Liver (tissue), 8 donors: ENCODE measurements at regions not wholly inside any gene's neighbourhood (a gene's known extent, or its start where the extent isn't known, plus 50 kb on each side); places are given as distances from the start of the nearest gene placed in this dataset.

ENCODE experiments used
- DNase-seq: peaks from one replicate; pipeline ENCODE4 v3.0.0-alpha.2; 2017; ENCODE audit warnings: low spot score
- H3K27ac ChIP-seq, 2 donors: one replicate each; pipeline ENCODE4 v1.7.0; 2013; ENCODE audit warnings: inconsistent platforms in 2 of 2, low read length in 2 of 2, control low read depth in 1 of 2, low read depth in 1 of 2, mild to moderate bottlenecking in 1 of 2
- H3K27me3 ChIP-seq, 4 donors: one replicate each; pipeline versions ENCODE4 v1.6.1 to v1.7.0; 2013; ENCODE audit warnings: low read length in 3 of 4, inconsistent platforms in 1 of 4, mild to moderate bottlenecking in 1 of 4, moderate library complexity in 1 of 4; ENCODE audit not compliant: control insufficient read depth in 4 of 4, insufficient read depth in 4 of 4
- H3K36me3 ChIP-seq, 4 donors: one replicate each; pipeline versions ENCODE4 v1.6.1 to v1.7.0; 2013; ENCODE audit warnings: low read length in 3 of 4, mild to moderate bottlenecking in 3 of 4, low read depth in 1 of 4, moderate library complexity in 1 of 4; ENCODE audit not compliant: control insufficient read depth in 4 of 4, insufficient read depth in 3 of 4
- H3K4me1 ChIP-seq, 4 donors: one replicate each; pipeline versions ENCODE4 v1.6.1 to v1.7.0; 2013; ENCODE audit warnings: low read length in 3 of 4, mild to moderate bottlenecking in 3 of 4, moderate library complexity in 1 of 4; ENCODE audit not compliant: control insufficient read depth in 4 of 4, insufficient read depth in 4 of 4
- H3K4me3 ChIP-seq, 3 donors: one replicate each; pipeline versions ENCODE4 v1.6.1 to v1.7.0; 2013; ENCODE audit warnings: low read length in 3 of 3, control low read depth in 1 of 3, low read depth in 1 of 3, mild to moderate bottlenecking in 1 of 3
- H3K9ac ChIP-seq, 2 donors: one replicate each; pipeline ENCODE4 v1.7.0; 2013; ENCODE audit warnings: low read length in 2 of 2, mild to moderate bottlenecking in 2 of 2, moderate library complexity in 2 of 2, control low read depth in 1 of 2, low read depth in 1 of 2
- H3K9me3 ChIP-seq, 4 donors: one replicate each; pipeline versions ENCODE4 v1.6.1 to v1.7.0; 2013; ENCODE audit warnings: low read length in 3 of 4; ENCODE audit not compliant: control insufficient read depth in 4 of 4
- EGR1 ChIP-seq, 2 donors: IDR thresholded peaks; 2 replicates each; pipeline ENCODE4 v1.6.1; 2016 to 2018; ENCODE audit warnings: antibody characterized with exemption in 2 of 2, low read depth in 2 of 2
- FOXA1 ChIP-seq: IDR thresholded peaks from 2 replicates; pipeline ENCODE4 v1.6.1; 2016; ENCODE audit warnings: antibody characterized with exemption
- FOXA2 ChIP-seq: IDR thresholded peaks from 2 replicates; pipeline ENCODE4 v1.6.1; 2016; ENCODE audit warnings: antibody characterized with exemption
- GABPA ChIP-seq, 2 donors: IDR thresholded peaks in 1 of 2; conservative IDR thresholded peaks in 1 of 2; 2 replicates each; pipeline ENCODE4 v1.6.1; 2016; ENCODE audit warnings: antibody characterized with exemption in 2 of 2, mild to moderate bottlenecking in 1 of 2, moderate library complexity in 1 of 2
- HNF4A ChIP-seq, 2 donors: conservative IDR thresholded peaks; 2 replicates each; pipeline ENCODE4 v1.6.1; 2016; ENCODE audit warnings: antibody characterized with exemption in 2 of 2, mild to moderate bottlenecking in 2 of 2
- HNF4G ChIP-seq: IDR thresholded peaks from 2 replicates; pipeline ENCODE4 v1.6.1; 2016; ENCODE audit warnings: antibody characterized with exemption
- JUND ChIP-seq, 2 donors: IDR thresholded peaks; 2 replicates each; pipeline ENCODE4 v1.6.1; 2016; ENCODE audit warnings: antibody characterized with exemption in 2 of 2
- MAX ChIP-seq: IDR thresholded peaks from 2 replicates; pipeline ENCODE4 v1.6.1; 2016; ENCODE audit warnings: antibody characterized with exemption
- NR2F2 ChIP-seq: IDR thresholded peaks from 2 replicates; pipeline ENCODE4 v1.6.1; 2016; ENCODE audit warnings: antibody characterized with exemption
- REST ChIP-seq: IDR thresholded peaks from 2 replicates; pipeline ENCODE4 v1.6.1; 2016; ENCODE audit warnings: antibody characterized with exemption, mild to moderate bottlenecking
- SP1 ChIP-seq: IDR thresholded peaks from 2 replicates; pipeline ENCODE4 v1.6.1; 2018; ENCODE audit warnings: antibody characterized with exemption, mild to moderate bottlenecking
- TAF1 ChIP-seq: conservative IDR thresholded peaks from 2 replicates; pipeline ENCODE4 v1.6.1; 2016; ENCODE audit warnings: antibody characterized with exemption, mild to moderate bottlenecking
- WGBS: extraction: QIAGEN DNeasy Blood & Tissue Kit; methylation state at CpG from one replicate; pipeline ENCODE4 v1.1.7; 2013; 5-methylcytosine and 5-hydroxymethylcytosine counted together
- TF ChIP-seq, protein P1 (sequence below): IDR thresholded peaks from 2 replicates; pipeline ENCODE4 v1.6.1; 2016; ENCODE audit warnings: antibody characterized with exemption
- TF ChIP-seq, protein P2 (sequence below): fragments of 150-350 bp; IDR thresholded peaks from 2 replicates; pipeline ENCODE4 v1.5.1; 2017; ENCODE audit warnings: improper control_type of control experiment, low read depth, low read length; ENCODE audit not compliant: missing input control
- donor health status: healthy.
- donor health status: healthy.
- donor health status: healthy.
- donor health status: healthy.
- donor health status: healthy.

DNA sequence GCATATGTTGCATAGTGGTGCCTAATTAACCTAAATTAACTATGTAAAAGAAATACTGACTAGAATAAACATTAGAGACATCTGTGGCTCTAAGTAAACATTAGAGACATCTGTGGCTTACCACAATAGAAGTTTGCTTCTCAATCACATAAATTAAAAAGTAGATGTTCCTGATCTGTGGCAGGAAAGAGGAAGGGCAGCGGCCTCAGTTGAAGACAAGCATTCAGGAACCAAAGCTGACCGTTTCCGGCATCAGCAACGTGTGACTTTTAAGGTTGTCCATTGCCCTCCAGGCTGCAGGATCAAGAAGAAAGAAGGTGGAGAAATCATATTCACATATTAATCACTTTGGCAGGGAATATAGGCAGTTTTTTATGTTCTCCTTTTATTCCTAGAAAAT is 336.3 kb upstream of the TRAM1L1 start:
- WGBS = 72% methylated on average over 4 of the region's 4 CpGs
- no peaks in the 10 kb centered on the region for H3K9me3 ChIP-seq
- H3K9ac ChIP-seq = no peak overlapping the region
- no peaks in the 10 kb centered on the region for H3K4me1 ChIP-seq
- H3K36me3 ChIP-seq = no peaks in the 10 kb centered on the region
- TF ChIP-seq FOXA2 (no peak), EGR1 (IDR thresholded peaks at IDR 0.05; ENCODE audit: low read depth in 2 of 2) (no peak), HNF4G (no peak), NR2F2 (no peak), HNF4A (conservative IDR thresholded peaks at IDR 0.05) (no peak), TAF1 (no peak), MAX (no peak), SP1 (no peak), REST (no peak)
- TF ChIP-seq, protein P1, sequence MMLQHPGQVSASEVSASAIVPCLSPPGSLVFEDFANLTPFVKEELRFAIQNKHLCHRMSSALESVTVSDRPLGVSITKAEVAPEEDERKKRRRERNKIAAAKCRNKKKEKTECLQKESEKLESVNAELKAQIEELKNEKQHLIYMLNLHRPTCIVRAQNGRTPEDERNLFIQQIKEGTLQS = no peak
- TF ChIP-seq, protein P2, sequence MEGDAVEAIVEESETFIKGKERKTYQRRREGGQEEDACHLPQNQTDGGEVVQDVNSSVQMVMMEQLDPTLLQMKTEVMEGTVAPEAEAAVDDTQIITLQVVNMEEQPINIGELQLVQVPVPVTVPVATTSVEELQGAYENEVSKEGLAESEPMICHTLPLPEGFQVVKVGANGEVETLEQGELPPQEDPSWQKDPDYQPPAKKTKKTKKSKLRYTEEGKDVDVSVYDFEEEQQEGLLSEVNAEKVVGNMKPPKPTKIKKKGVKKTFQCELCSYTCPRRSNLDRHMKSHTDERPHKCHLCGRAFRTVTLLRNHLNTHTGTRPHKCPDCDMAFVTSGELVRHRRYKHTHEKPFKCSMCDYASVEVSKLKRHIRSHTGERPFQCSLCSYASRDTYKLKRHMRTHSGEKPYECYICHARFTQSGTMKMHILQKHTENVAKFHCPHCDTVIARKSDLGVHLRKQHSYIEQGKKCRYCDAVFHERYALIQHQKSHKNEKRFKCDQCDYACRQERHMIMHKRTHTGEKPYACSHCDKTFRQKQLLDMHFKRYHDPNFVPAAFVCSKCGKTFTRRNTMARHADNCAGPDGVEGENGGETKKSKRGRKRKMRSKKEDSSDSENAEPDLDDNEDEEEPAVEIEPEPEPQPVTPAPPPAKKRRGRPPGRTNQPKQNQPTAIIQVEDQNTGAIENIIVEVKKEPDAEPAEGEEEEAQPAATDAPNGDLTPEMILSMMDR = no peak
- H3K27ac ChIP-seq = no peak overlapping the region
- no peaks in the 10 kb centered on the region for H3K27me3 ChIP-seq
- no peak for DNase-seq
- H3K4me3 ChIP-seq = no peak overlapping the region

DNA sequence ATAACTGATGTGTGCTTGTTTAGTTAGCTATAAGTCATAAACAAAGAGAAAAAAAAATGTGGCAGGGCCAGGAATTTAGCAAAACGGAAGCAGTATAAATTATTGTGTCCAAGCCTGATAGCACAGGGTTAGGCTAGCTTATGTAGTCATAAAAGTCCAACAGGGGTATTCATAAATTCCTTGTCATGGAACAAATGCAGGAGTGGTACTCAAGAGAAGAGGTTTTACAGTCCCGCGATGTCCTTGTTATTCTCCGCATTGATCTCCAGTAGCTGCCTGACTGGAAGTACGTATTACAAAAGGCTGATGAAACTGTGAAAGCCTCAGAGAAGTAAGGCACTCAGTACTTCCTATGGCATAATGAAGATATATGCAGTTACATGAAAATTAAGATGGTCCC is 336.9 kb upstream of the TRAM1L1 start:
- Histone ChIP-seq H3K4me1 (no peaks in the 10 kb centered on the region), H3K9me3 (no peaks in the 10 kb centered on the region), H3K9ac (no peak overlapping the region), H3K27ac (no peak overlapping the region), H3K36me3 (no peaks in the 10 kb centered on the region), H3K4me3 (no peak overlapping the region), H3K27me3 (no peaks in the 10 kb centered on the region)
- whole genome bisulfite sequencing = 86% methylated on average over 5 of the region's 5 CpGs
- no peak for DNase-seq
- TF ChIP-seq JUND (IDR thresholded peaks at IDR 0.05) = no peak
- TF ChIP-seq NR2F2 = no peak
- TF ChIP-seq, protein P1 = no peak
- TF ChIP-seq TAF1 = no peak
- no peak for TF ChIP-seq FOXA1
- TF ChIP-seq REST = no peak
- TF ChIP-seq GABPA (IDR thresholded peaks at IDR 0.05 in 1 of 2, conservative IDR thresholded peaks at IDR 0.05 in 1 of 2) = no peak
- TF ChIP-seq HNF4G = no peak
- TF ChIP-seq, protein P2 = no peak
